Loucy (cell line): ENCODE measurements at regions not wholly inside any gene's neighbourhood (a gene's known extent, or its start where the extent isn't known, plus 50 kb on each side); places are given as distances from the start of the nearest gene placed in this dataset.

Experiments
- H2AFZ ChIP-seq: fragments of 200-600 bp; sonication (generic); 2 replicates; pipeline ENCODE4 v1.6.0; 2016; ENCODE audit warnings: antibody characterized with exemption, mild to moderate bottlenecking, low read length, moderate library complexity
- H3F3A ChIP-seq: fragments of 200-600 bp; 2 replicates; pipeline ENCODE4 v1.6.0; 2016; ENCODE audit warnings: antibody characterized with exemption, low read depth, mild to moderate bottlenecking
- H3K27me3 ChIP-seq: fragments of 200-600 bp; sonication (generic); 2 replicates; pipeline ENCODE4 v1.6.1; 2014; ENCODE audit warnings: low read length, mild to moderate bottlenecking; ENCODE audit not compliant: insufficient read depth, poor library complexity, severe bottlenecking
- H3K36me3 ChIP-seq: fragments of 200-600 bp; sonication (generic); 2 replicates; pipeline ENCODE4 v1.6.1; 2016; ENCODE audit warnings: low read length; ENCODE audit not compliant: insufficient read depth
- H3K4me1 ChIP-seq: fragments of 200-600 bp; sonication (generic); 2 replicates; pipeline ENCODE4 v1.5.1; 2014; ENCODE audit warnings: low read length, mild to moderate bottlenecking; ENCODE audit not compliant: insufficient read depth, poor library complexity, severe bottlenecking
- H3K4me2 ChIP-seq: fragments of 200-600 bp; sonication (generic); 2 replicates; pipeline ENCODE4 v1.6.0; 2014; ENCODE audit warnings: antibody characterized with exemption, low read length, low read depth, mild to moderate bottlenecking; ENCODE audit not compliant: poor library complexity, severe bottlenecking
- H3K4me3 ChIP-seq: fragments of 200-600 bp; sonication (generic); 2 replicates; pipeline ENCODE4 v1.5.1; 2014; ENCODE audit warnings: low read length, mild to moderate bottlenecking, mixed read lengths; ENCODE audit not compliant: poor library complexity, severe bottlenecking
- H3K79me2 ChIP-seq: fragments of 200-600 bp; sonication (generic); 2 replicates; pipeline ENCODE4 v1.6.1; 2014; ENCODE audit warnings: low read length; ENCODE audit not compliant: insufficient read depth
- H3K9ac ChIP-seq: fragments of 200-600 bp; sonication (generic); 2 replicates; pipeline ENCODE4 v1.6.0; 2014; ENCODE audit warnings: mild to moderate bottlenecking, low read depth, low read length, moderate library complexity; ENCODE audit not compliant: poor library complexity, severe bottlenecking
- H3K9me2 ChIP-seq: fragments of 200-600 bp; sonication (generic); replicated peaks from 2 replicates; pipeline ENCODE4 v1.6.1; 2016; ENCODE audit warnings: low read depth, low read length, mixed read lengths
- H3K9me3 ChIP-seq: fragments of 200-600 bp; sonication (generic); 2 replicates; pipeline ENCODE4 v1.6.1; 2014; ENCODE audit warnings: mild to moderate bottlenecking, antibody characterized with exemption, low read length, low read depth; ENCODE audit not compliant: insufficient read depth
- H4K20me1 ChIP-seq: fragments of 200-600 bp; sonication (generic); 2 replicates; pipeline ENCODE4 v1.6.0; 2014; ENCODE audit warnings: antibody characterized with exemption, low read length, mild to moderate bottlenecking; ENCODE audit not compliant: insufficient read depth, poor library complexity, severe bottlenecking
- EZH2phosphoT487 ChIP-seq: fragments of 200-600 bp; IDR thresholded peaks from 2 replicates; pipeline ENCODE4 v1.6.1; 2018; ENCODE audit warnings: antibody characterized with exemption, mild to moderate bottlenecking, moderate library complexity, borderline replicate concordance
- TF ChIP-seq, protein P1 (sequence below): fragments of 200-600 bp; sonication (generic); conservative IDR thresholded peaks from 2 replicates; pipeline ENCODE4 v1.5.1; 2014; ENCODE audit warnings: mild to moderate bottlenecking, antibody characterized with exemption, low read length

DNA sequence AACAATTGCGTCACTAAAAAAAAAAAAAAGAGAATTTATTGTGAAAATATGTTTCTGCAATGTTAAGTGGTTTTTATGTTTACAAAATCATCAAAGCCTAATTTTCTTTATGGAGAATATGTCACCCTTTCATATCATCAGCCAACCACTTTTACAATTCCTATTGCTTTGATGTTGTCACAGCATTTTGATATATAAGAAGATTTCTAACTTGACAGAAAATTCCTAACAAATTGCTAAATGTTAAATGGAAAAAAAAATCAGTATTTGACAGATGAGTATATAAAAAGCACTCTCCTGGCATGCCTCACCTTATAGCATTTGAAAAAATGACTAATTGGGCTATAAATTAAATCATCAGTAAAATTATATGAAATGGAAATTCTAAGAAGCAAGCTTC lies 1457.3 kb upstream of the ALCAM start:
- TF ChIP-seq EZH2phosphoT487 = no peak
- TF ChIP-seq, protein P1, sequence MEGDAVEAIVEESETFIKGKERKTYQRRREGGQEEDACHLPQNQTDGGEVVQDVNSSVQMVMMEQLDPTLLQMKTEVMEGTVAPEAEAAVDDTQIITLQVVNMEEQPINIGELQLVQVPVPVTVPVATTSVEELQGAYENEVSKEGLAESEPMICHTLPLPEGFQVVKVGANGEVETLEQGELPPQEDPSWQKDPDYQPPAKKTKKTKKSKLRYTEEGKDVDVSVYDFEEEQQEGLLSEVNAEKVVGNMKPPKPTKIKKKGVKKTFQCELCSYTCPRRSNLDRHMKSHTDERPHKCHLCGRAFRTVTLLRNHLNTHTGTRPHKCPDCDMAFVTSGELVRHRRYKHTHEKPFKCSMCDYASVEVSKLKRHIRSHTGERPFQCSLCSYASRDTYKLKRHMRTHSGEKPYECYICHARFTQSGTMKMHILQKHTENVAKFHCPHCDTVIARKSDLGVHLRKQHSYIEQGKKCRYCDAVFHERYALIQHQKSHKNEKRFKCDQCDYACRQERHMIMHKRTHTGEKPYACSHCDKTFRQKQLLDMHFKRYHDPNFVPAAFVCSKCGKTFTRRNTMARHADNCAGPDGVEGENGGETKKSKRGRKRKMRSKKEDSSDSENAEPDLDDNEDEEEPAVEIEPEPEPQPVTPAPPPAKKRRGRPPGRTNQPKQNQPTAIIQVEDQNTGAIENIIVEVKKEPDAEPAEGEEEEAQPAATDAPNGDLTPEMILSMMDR = no peak
- H3K4me1 ChIP-seq = no peaks in the 10 kb centered on the region
- H3K4me3 ChIP-seq = no peak overlapping the region
- H3K9me2 ChIP-seq = no peaks in the 10 kb centered on the region
- H3K36me3 ChIP-seq = no peaks in the 10 kb centered on the region
- no peak overlapping the region for H3K9ac ChIP-seq
- no peaks in the 10 kb centered on the region for H3F3A ChIP-seq
- no peaks in the 10 kb centered on the region for H3K27me3 ChIP-seq
- no peak overlapping the region for H3K4me2 ChIP-seq
- H2AFZ ChIP-seq = no peak overlapping the region
- no peaks in the 10 kb centered on the region for H4K20me1 ChIP-seq
- no peaks in the 10 kb centered on the region for H3K79me2 ChIP-seq
- H3K9me3 ChIP-seq = no peaks in the 10 kb centered on the region

DNA sequence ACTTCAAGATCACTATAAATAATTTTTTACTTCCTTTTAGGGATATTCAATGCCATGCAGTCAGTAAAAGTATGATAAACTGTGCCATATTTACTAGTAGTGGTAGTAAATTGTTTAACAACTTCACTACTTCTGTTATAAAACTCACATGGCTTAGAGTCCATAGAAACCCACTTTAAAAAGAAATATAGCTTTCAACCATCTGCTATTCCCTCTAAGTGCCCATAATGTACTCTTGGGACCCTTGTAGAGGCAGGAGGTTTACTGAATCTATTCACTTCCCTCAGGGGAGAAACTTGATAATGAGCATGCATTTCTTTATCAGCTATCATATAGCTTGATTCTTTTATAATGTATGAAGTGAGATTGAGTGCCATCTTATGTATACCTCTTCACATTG lies 1448.4 kb upstream of the ALCAM start:
- H2AFZ ChIP-seq = no peak overlapping the region
- H3K9me2 ChIP-seq = no peaks in the 10 kb centered on the region
- H3K9me3 ChIP-seq = no peaks in the 10 kb centered on the region
- H4K20me1 ChIP-seq = no peaks in the 10 kb centered on the region
- no peaks in the 10 kb centered on the region for H3F3A ChIP-seq
- H3K4me2 ChIP-seq = no peak overlapping the region
- no peaks in the 10 kb centered on the region for H3K79me2 ChIP-seq
- no peaks in the 10 kb centered on the region for H3K36me3 ChIP-seq
- no peak overlapping the region for H3K4me3 ChIP-seq
- H3K27me3 ChIP-seq = no peaks in the 10 kb centered on the region
- H3K4me1 ChIP-seq = no peaks in the 10 kb centered on the region
- TF ChIP-seq, protein P1 = no peak
- TF ChIP-seq EZH2phosphoT487 = no peak
- H3K9ac ChIP-seq = no peak overlapping the region

DNA sequence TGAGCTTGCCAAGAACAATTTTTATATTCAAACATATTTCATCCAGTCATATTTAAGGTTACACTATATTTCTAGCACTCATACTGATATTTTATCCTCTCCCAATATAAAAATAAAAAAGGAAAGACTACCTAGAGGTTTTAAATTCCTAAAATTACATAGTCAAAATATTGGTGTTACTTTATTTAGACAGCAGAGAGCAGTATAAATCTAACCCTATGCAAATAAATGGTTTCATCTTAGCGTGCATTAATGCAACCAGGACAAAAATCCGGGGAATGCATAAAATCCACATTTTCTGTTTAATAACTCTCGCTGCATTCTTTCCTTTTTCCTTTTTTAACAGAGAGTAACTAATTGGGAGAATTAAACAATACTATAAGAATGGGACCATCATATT lies 1447.4 kb upstream of the ALCAM start:
- Histone ChIP-seq H3K4me2 (no peak overlapping the region), H3K9ac (no peak overlapping the region), H2AFZ (no peak overlapping the region), H3K36me3 (no peaks in the 10 kb centered on the region), H3K27me3 (no peaks in the 10 kb centered on the region), H3K4me3 (no peak overlapping the region), H3K9me3 (no peaks in the 10 kb centered on the region), H3F3A (no peaks in the 10 kb centered on the region), H3K4me1 (no peaks in the 10 kb centered on the region), H3K9me2 (no peaks in the 10 kb centered on the region), H4K20me1 (no peaks in the 10 kb centered on the region), H3K79me2 (no peaks in the 10 kb centered on the region)
- TF ChIP-seq, protein P1 = no peak
- no peak for TF ChIP-seq EZH2phosphoT487
